A549 (cell line): ENCODE measurements at regions not wholly inside any gene's neighbourhood (a gene's known extent, or its start where the extent isn't known, plus 50 kb on each side); places are given as distances from the start of the nearest gene placed in this dataset.

Experiments
- ATAC-seq, 2 experiments: fragments of 200-7000 bp in 1 of 2; fragments of >200 bp in 1 of 2; cut with Nextera tagmentation in 1 of 2; cut with Tn5 transposase in 1 of 2; 3 replicates each; pipeline versions ENCODE4 v1.8.0 to v1.9.1; 2018 to 2020; ENCODE audit warnings: mild to moderate bottlenecking in 1 of 2, moderate library complexity in 1 of 2
- CTCF ChIA-PET: fragments of 300-600 bp; sonication (Branson Sonifier 250); formaldehyde crosslinking; extraction: SDS; loops from one replicate; lab custom pipeline; 2021; ENCODE audit warnings: antibody characterized with exemption, inconsistent platforms; lab: Yijun Ruan, JAX
- POLR2A ChIA-PET: fragments of 350-600 bp; formaldehyde crosslinking; extraction: SDS; loops from one replicate; lab custom pipeline; 2021; ENCODE audit warnings: antibody characterized with exemption, inconsistent platforms; lab: Yijun Ruan, JAX
- DNase-seq, 2 experiments: peaks; one replicate each; pipeline versions ENCODE4 v3.0.0 to v3.0.0-alpha.2; 2011 to 2016; ENCODE audit warnings: low read depth in 1 of 2, low spot score in 1 of 2
- FAIRE-seq: peaks from 2 replicates; lab custom pipeline; 2011; peaks lifted over from hg19 to GRCh38; lab: Jason Lieb, UNC
- H3K27ac ChIP-seq, 2 experiments: fragments of >200 bp; sonication (Bioruptor Twin); formaldehyde crosslinking; 3 replicates each; pipeline ENCODE4 v1.5.1; 2016 to 2017
- H3K4me1 ChIP-seq: fragments of >200 bp; sonication (Bioruptor Twin); formaldehyde crosslinking; 3 replicates; pipeline ENCODE4 v1.6.1; 2016
- H3K4me2 ChIP-seq: fragments of >200 bp; sonication (Bioruptor Twin); formaldehyde crosslinking; 3 replicates; pipeline ENCODE4 v1.6.1; 2016
- H3K4me3 ChIP-seq: fragments of >200 bp; sonication (Bioruptor Twin); formaldehyde crosslinking; 3 replicates; pipeline ENCODE4 v1.5.1; 2016
- H3K9me3 ChIP-seq: fragments of >200 bp; sonication (Bioruptor Twin); formaldehyde crosslinking; 3 replicates; pipeline ENCODE4 v1.6.1; 2016
- ATOH8 ChIP-seq: fragments of 250-450 bp; sonication (Bioruptor Pico); IDR thresholded peaks from 2 replicates; pipeline ENCODE4 v1.5.0; 2020; ENCODE audit warnings: low read depth, mild to moderate bottlenecking, moderate library complexity
- CBX8 ChIP-seq: fragments of 200-600 bp; sonication (generic); IDR thresholded peaks from 2 replicates; pipeline ENCODE4 v1.6.1; 2016
- CHD2 ChIP-seq: fragments of 150-350 bp; IDR thresholded peaks from 2 replicates; pipeline ENCODE4 v1.6.1; 2014; ENCODE audit warnings: low read length; ENCODE audit not compliant: partially characterized antibody
- EHF ChIP-seq: fragments of 250-450 bp; sonication (Bioruptor Pico); IDR thresholded peaks from 2 replicates; pipeline ENCODE4 v1.5.0; 2020; ENCODE audit warnings: mild to moderate bottlenecking
- ELK1 ChIP-seq: fragments of 150-350 bp; IDR thresholded peaks from 2 replicates; pipeline ENCODE4 v1.6.1; 2014; ENCODE audit warnings: low read depth, mild to moderate bottlenecking, low read length
- EP300 ChIP-seq, 2 experiments: fragments of >200 bp; sonication (Bioruptor Twin); formaldehyde crosslinking; IDR thresholded peaks; 2 replicates in 1 of 2; 3 replicates in 1 of 2; pipeline ENCODE4 v1.6.1; 2016 to 2017
- ESRRA ChIP-seq: fragments of 150-350 bp; IDR thresholded peaks from 2 replicates; pipeline ENCODE4 v1.6.1; 2014; ENCODE audit warnings: mild to moderate bottlenecking, low read length, borderline replicate concordance
- GATA3 ChIP-seq: IDR thresholded peaks from 2 replicates; pipeline ENCODE4 v1.6.1; 2012; ENCODE audit warnings: borderline replicate concordance
- HDAC2 ChIP-seq: fragments of 200-600 bp; sonication (generic); IDR thresholded peaks from 2 replicates; pipeline ENCODE4 v1.6.1; 2016
- HOXA7 ChIP-seq: fragments of 250-450 bp; sonication (Bioruptor Pico); IDR thresholded peaks from 2 replicates; pipeline ENCODE4 v1.5.0; 2020; ENCODE audit warnings: mild to moderate bottlenecking, moderate library complexity
- HOXB13 ChIP-seq: fragments of 250-450 bp; sonication (Bioruptor Pico); IDR thresholded peaks from 2 replicates; pipeline ENCODE4 v1.5.0; 2020; ENCODE audit warnings: low read depth, mild to moderate bottlenecking, moderate library complexity
- HOXB5 ChIP-seq: fragments of 250-450 bp; sonication (Bioruptor Pico); IDR thresholded peaks from 2 replicates; pipeline ENCODE4 v1.5.0; 2020; ENCODE audit warnings: mild to moderate bottlenecking, moderate library complexity
- JUN ChIP-seq, 2 experiments: fragments of >200 bp; sonication (Bioruptor Twin); formaldehyde crosslinking; IDR thresholded peaks; 2 replicates in 1 of 2; 3 replicates in 1 of 2; pipeline ENCODE4 v1.6.1; 2016 to 2017
- JUNB ChIP-seq: fragments of >200 bp; sonication (Bioruptor Twin); formaldehyde crosslinking; IDR thresholded peaks from 2 replicates; pipeline ENCODE4 v1.6.1; 2016
- MAFK ChIP-seq: fragments of 450-650 bp; IDR thresholded peaks from 2 replicates; pipeline ENCODE4 v1.6.1; 2014; ENCODE audit not compliant: partially characterized antibody
- NPAS2 ChIP-seq: fragments of 250-450 bp; sonication (Bioruptor Pico); IDR thresholded peaks from 2 replicates; pipeline ENCODE4 v1.8.0; 2022; ENCODE audit warnings: mild to moderate bottlenecking, moderate library complexity, borderline replicate concordance
- PBX3 ChIP-seq: IDR thresholded peaks from 2 replicates; pipeline ENCODE4 v1.6.1; 2012
- POLR2A ChIP-seq: IDR thresholded peaks from 2 replicates; pipeline ENCODE4 v1.6.1; 2012; ENCODE audit warnings: mild to moderate bottlenecking, low read length
- POLR2AphosphoS2 ChIP-seq: conservative IDR thresholded peaks from 2 replicates; pipeline ENCODE4 v1.6.1; 2012; ENCODE audit warnings: low read length, improper control_type of control experiment, inconsistent platforms
- RCOR1 ChIP-seq: fragments of 150-350 bp; IDR thresholded peaks from 2 replicates; pipeline ENCODE4 v1.6.1; 2014; ENCODE audit warnings: antibody characterized with exemption, low read length, low read depth
- RNF2 ChIP-seq: fragments of 200-600 bp; sonication (generic); IDR thresholded peaks from 2 replicates; pipeline ENCODE4 v1.6.1; 2016; ENCODE audit warnings: low read depth, mild to moderate bottlenecking, antibody characterized with exemption, moderate library complexity, borderline replicate concordance
- TFCP2L1 ChIP-seq: fragments of 250-450 bp; sonication (Bioruptor Pico); IDR thresholded peaks from 2 replicates; pipeline ENCODE4 v1.5.0; 2021; ENCODE audit warnings: mild to moderate bottlenecking
- TP53 ChIP-seq: fragments of 250-450 bp; sonication (Bioruptor Pico); IDR thresholded peaks from 2 replicates; pipeline ENCODE4 v1.5.0; 2021; ENCODE audit warnings: mild to moderate bottlenecking, moderate library complexity
- ZNF302 ChIP-seq: fragments of 250-450 bp; sonication (Bioruptor Pico); IDR thresholded peaks from 2 replicates; pipeline ENCODE4 v1.9.0; 2021; ENCODE audit warnings: inconsistent platforms, mild to moderate bottlenecking, moderate library complexity
- ZSCAN20 ChIP-seq: fragments of 250-450 bp; sonication (Bioruptor Pico); IDR thresholded peaks from 2 replicates; pipeline ENCODE4 v1.8.0; 2022; ENCODE audit warnings: mild to moderate bottlenecking, moderate library complexity
- WGBS: methylation state at CpG from one replicate; pipeline ENCODE4 v1.1.6; 2017; ENCODE audit errors: missing lambda C conversion rate; 5-methylcytosine and 5-hydroxymethylcytosine counted together
- TF ChIP-seq, protein P1 (sequence below): fragments of >200 bp; sonication (Bioruptor Twin); formaldehyde crosslinking; IDR thresholded peaks from 3 replicates; pipeline ENCODE4 v1.6.1; 2016

- FAIRE-seq (no peak), ATAC-seq (no peak)
- H3K4me2 ChIP-seq, result no peak overlapping the region
- WGBS, result 27% methylated on average over 5 of the region's 5 CpGs
- TF ChIP-seq HOXA7 (CRISPR knock-in tag), result no peak
- no peak for TF ChIP-seq HDAC2
- no peak for TF ChIP-seq JUN (IDR thresholded peaks at IDR 0.05)
- no peak for TF ChIP-seq HOXB5 (CRISPR knock-in tag)
- TF ChIP-seq EP300 (IDR thresholded peaks at IDR 0.05), result no peak
- no peak for TF ChIP-seq RNF2
- TF ChIP-seq MAFK, result no peak
- no peak for TF ChIP-seq ESRRA
- TF ChIP-seq GATA3, result no peak
- TF ChIP-seq POLR2AphosphoS2, result no peak
- no peak for TF ChIP-seq TFCP2L1
- no peak for TF ChIP-seq POLR2A
- TF ChIP-seq, protein P1, sequence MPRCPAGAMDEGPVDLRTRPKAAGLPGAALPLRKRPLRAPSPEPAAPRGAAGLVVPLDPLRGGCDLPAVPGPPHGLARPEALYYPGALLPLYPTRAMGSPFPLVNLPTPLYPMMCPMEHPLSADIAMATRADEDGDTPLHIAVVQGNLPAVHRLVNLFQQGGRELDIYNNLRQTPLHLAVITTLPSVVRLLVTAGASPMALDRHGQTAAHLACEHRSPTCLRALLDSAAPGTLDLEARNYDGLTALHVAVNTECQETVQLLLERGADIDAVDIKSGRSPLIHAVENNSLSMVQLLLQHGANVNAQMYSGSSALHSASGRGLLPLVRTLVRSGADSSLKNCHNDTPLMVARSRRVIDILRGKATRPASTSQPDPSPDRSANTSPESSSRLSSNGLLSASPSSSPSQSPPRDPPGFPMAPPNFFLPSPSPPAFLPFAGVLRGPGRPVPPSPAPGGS, result no peak
- no peak for TF ChIP-seq PBX3
- TF ChIP-seq, all 56 proteins: peak for 0
- H3K27ac ChIP-seq, result no peak overlapping the region
- ChIA-PET POLR2A (no interaction called here), CTCF (interaction anchor here (1.0 to 4.4 kb wide), 2 partner anchors 17 to 22 kb away, joined by 4 to 16 read pairs; no protein-coding TSS in a partner anchor)
- no peaks in the 10 kb centered on the region for H3K4me1 ChIP-seq
- DNase-seq, result no peak
- H3K4me3 ChIP-seq, result no peak overlapping the region
- no peaks in the 10 kb centered on the region for H3K9me3 ChIP-seq
These were observed 81.4 kb upstream of the BMPER start for GRCh38 chr7:33823913-33824312.

- TF ChIP-seq EHF (CRISPR knock-in tag), result no peak
- TF ChIP-seq NPAS2, result no peak
- no peak for TF ChIP-seq POLR2A
- TF ChIP-seq ZSCAN20, result no peak
- TF ChIP-seq HOXA7 (CRISPR knock-in tag), result no peak
- TF ChIP-seq CHD2, result no peak
- TF ChIP-seq EP300 (IDR thresholded peaks at IDR 0.05), result no peak
- no peak for TF ChIP-seq RCOR1
- no peak for TF ChIP-seq JUNB
- TF ChIP-seq ZNF302 (CRISPR knock-in tag), result no peak
- TF ChIP-seq ATOH8, result no peak
- no peak for TF ChIP-seq ELK1
- TF ChIP-seq TP53 (CRISPR knock-in tag), result no peak
- TF ChIP-seq HOXB13 (CRISPR knock-in tag), result no peak
- TF ChIP-seq, protein P1, result no peak
- no peak for TF ChIP-seq CBX8
- CTCF ChIA-PET, result interaction anchor here (4.4 kb wide), 1 partner anchor 18 kb away, joined by 16 read pairs; no protein-coding TSS in a partner anchor
- no peak for DNase-seq
- no peak overlapping the region for H3K4me3 ChIP-seq
- H3K4me1 ChIP-seq, result no peaks in the 10 kb centered on the region
- no peak for FAIRE-seq
- H3K4me2 ChIP-seq, result no peak overlapping the region
- no peak overlapping the region for H3K27ac ChIP-seq
- POLR2A ChIA-PET, result no interaction called here
- ATAC-seq, result no peak
- H3K9me3 ChIP-seq, result no peaks in the 10 kb centered on the region
- WGBS, result 44% methylated on average over 4 of the region's 4 CpGs
These were observed 80.4 kb upstream of the BMPER start for GRCh38 chr7:33824911-33825459.
